Activated naive CD8-positive, alpha-beta T cell treated with anti-CD3 and anti-CD28 coated beads for 36 hours (primary cell): ENCODE measurements at regions not wholly inside any gene's neighbourhood (a gene's known extent, or its start where the extent isn't known, plus 50 kb on each side); places are given as distances from the start of the nearest gene placed in this dataset.
"Not testable (repeated sequence)": the region's sequence is repeated elsewhere in the genome, so short reads cannot be mapped to it uniquely, and the experiment has no call there.

ENCODE experiments used
- DNase-seq: peaks from one replicate; pipeline ENCODE4 v3.0.0; 2021
- H3K27ac Mint-ChIP-seq: one replicate; pipeline ENCODE4 v1.8.0; 2022; ENCODE audit warnings: mild to moderate bottlenecking, moderate library complexity, mixed read lengths
- H3K27me3 Mint-ChIP-seq: one replicate; pipeline ENCODE4 v1.8.0; 2022; ENCODE audit warnings: mild to moderate bottlenecking, mixed read lengths
- H3K36me3 Mint-ChIP-seq: one replicate; pipeline ENCODE4 v1.8.0; 2021; ENCODE audit warnings: mild to moderate bottlenecking, mixed read lengths
- H3K4me1 Mint-ChIP-seq: one replicate; pipeline ENCODE4 v1.8.0; 2021; ENCODE audit warnings: mixed read lengths
- H3K4me3 Mint-ChIP-seq: one replicate; pipeline ENCODE4 v1.8.0; 2022; ENCODE audit warnings: mild to moderate bottlenecking, moderate library complexity, mixed read lengths
- H3K9me3 Mint-ChIP-seq: one replicate; pipeline ENCODE4 v1.8.0; 2022; ENCODE audit warnings: mixed read lengths

- no peaks in the 10 kb centered on the region for H3K36me3 Mint-ChIP-seq
- H3K27ac Mint-ChIP-seq = no peak overlapping the region
- H3K4me3 Mint-ChIP-seq = no peak overlapping the region
- no peaks in the 10 kb centered on the region for H3K9me3 Mint-ChIP-seq
- H3K27me3 Mint-ChIP-seq = peaks cover 10% of the 10 kb centered on the region
- DNase-seq = no peak
- H3K4me1 Mint-ChIP-seq = no peaks in the 10 kb centered on the region
These were observed 150.8 kb upstream of the C11orf58 start for GRCh38 chr11:16587670-16588069.

DNA sequence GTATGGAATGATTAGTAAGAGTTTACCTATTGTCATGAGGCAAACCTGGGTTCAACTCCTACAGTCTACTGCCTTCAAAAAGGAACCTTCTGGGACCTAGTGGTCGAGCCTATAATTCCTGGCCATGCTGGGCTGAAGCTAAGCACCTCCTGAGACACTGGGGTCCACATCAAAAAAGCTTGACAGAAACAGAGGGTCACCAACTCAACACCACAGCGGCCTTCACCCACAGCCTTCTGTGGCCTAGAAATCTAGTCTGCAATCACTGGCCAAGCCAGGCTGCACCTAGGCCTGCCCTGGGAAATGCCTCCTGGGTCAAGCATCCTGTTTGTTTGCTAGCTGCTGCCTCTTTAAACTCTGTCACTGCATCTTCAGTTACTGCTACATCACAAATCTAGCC is 153.9 kb upstream of the C11orf58 start:
- Mint-ChIP-seq H3K27me3 (peaks cover 13% of the 10 kb centered on the region), H3K4me3 (no peak overlapping the region), H3K9me3 (no peaks in the 10 kb centered on the region), H3K36me3 (no peaks in the 10 kb centered on the region), H3K27ac (no peak overlapping the region), H3K4me1 (no peaks in the 10 kb centered on the region)
- DNase-seq = no peak

DNA sequence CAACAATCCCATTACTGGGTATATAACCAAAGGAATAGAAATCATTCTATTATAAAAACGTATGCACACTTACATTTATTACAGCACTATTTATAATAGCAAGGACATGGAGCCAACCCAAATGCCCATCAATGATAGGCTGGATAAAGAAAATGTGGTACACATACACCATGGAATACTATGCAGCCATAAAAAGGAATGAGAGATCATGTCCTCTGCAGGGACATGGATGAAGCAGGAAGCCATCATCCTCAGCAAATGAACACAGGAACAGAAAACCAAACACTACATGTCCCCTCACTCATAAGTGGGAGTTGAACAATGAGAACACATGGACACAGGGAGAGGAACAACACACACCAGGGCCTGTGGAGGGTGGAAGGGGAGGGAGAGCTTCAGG is 157.4 kb upstream of the C11orf58 start:
- H3K27me3 Mint-ChIP-seq, DNase-seq, H3K4me1 Mint-ChIP-seq, H3K27ac Mint-ChIP-seq, H3K9me3 Mint-ChIP-seq, H3K36me3 Mint-ChIP-seq, H3K4me3 Mint-ChIP-seq: not testable (repeated sequence)

DNA sequence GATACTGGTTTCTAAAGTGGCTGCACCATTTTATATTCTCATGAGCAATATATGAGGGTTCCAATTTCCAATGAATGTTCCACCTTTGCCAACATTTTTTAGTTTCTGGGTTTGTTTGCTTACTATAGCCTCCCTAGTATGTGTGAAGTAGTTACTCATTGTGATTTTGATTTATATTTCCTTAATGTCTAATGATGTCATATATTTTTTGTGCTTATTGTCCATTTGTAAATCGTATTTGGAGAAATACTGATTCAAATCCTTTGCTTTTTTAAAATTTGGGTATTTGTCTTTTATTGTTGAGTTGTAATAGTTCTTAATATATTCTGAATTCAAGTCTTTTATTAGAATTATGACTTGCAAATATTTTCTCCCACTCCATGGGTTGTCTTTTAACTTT is 161.0 kb upstream of the C11orf58 start:
- H3K27ac Mint-ChIP-seq = no peak overlapping the region
- no peaks in the 10 kb centered on the region for H3K36me3 Mint-ChIP-seq
- no peak overlapping the region for H3K4me3 Mint-ChIP-seq
- peaks cover 6% of the 10 kb centered on the region for H3K27me3 Mint-ChIP-seq
- peaks cover 3% of the 10 kb centered on the region for H3K9me3 Mint-ChIP-seq
- no peaks in the 10 kb centered on the region for H3K4me1 Mint-ChIP-seq
- no peak for DNase-seq

GRCh38 chr11:16574889-16575288 is 163.6 kb upstream of the C11orf58 start:
- H3K27ac Mint-ChIP-seq, H3K4me3 Mint-ChIP-seq, H3K9me3 Mint-ChIP-seq, H3K36me3 Mint-ChIP-seq, H3K4me1 Mint-ChIP-seq, H3K27me3 Mint-ChIP-seq, DNase-seq: not testable (repeated sequence)

- H3K4me1 Mint-ChIP-seq = no peaks in the 10 kb centered on the region
- peaks cover 3% of the 10 kb centered on the region for H3K9me3 Mint-ChIP-seq
- peaks cover 3% of the 10 kb centered on the region for H3K27me3 Mint-ChIP-seq
- no peak overlapping the region for H3K4me3 Mint-ChIP-seq
- no peak overlapping the region for H3K27ac Mint-ChIP-seq
- DNase-seq = no peak
- no peaks in the 10 kb centered on the region for H3K36me3 Mint-ChIP-seq
These were observed 165.5 kb upstream of the C11orf58 start for GRCh38 chr11:16572945-16573344.

GRCh38 chr11:16561150-16561549 is 177.3 kb upstream of the C11orf58 start:
- no peaks in the 10 kb centered on the region for H3K9me3 Mint-ChIP-seq
- no peak overlapping the region for H3K4me3 Mint-ChIP-seq
- peaks cover 11% of the 10 kb centered on the region for H3K27me3 Mint-ChIP-seq
- no peak for DNase-seq
- H3K36me3 Mint-ChIP-seq = no peaks in the 10 kb centered on the region
- H3K4me1 Mint-ChIP-seq = no peaks in the 10 kb centered on the region
- H3K27ac Mint-ChIP-seq = no peak overlapping the region

DNA sequence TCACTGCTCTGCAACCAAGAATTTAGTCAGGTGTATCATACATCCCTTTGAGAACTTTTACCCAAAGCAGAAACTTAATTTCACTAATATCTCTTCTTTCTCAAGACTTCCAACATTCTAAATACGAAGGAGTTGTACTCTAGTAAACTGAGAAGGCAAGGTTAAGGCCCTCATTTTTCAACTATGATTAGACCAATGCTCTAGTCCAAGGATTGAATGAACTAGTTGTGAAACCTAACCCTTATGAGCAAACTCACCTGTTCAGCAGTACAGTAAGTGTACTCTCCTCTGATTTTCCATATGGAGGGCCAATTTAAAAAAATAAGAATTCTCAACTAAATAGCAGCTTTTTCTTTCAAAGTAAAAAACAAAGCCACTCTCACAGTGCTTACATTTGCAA is 180.0 kb upstream of the C11orf58 start:
- no peak overlapping the region for H3K27ac Mint-ChIP-seq
- H3K4me3 Mint-ChIP-seq = no peak overlapping the region
- peaks cover 11% of the 10 kb centered on the region for H3K27me3 Mint-ChIP-seq
- no peak for DNase-seq
- no peaks in the 10 kb centered on the region for H3K36me3 Mint-ChIP-seq
- no peaks in the 10 kb centered on the region for H3K9me3 Mint-ChIP-seq
- no peaks in the 10 kb centered on the region for H3K4me1 Mint-ChIP-seq

DNA sequence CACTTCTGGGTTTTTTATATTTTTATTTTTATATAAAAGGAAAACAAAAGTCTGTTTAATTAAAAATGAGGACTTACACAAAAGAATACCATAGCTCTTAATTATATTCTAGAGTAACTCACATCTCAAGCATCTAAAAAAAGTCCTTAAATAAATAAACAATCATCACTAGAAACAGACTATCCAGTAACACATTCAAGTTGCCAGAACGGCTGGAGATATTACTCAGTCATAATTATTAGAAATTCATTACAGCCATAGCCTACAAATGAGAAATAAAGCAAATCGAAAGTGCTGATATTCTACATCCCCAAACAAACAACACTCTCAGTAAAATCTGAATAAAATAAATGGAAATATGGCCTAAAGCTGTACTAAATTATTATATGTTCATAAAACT is 182.5 kb upstream of the C11orf58 start:
- Mint-ChIP-seq H3K27ac (no peak overlapping the region), H3K36me3 (no peaks in the 10 kb centered on the region), H3K4me3 (no peak overlapping the region), H3K4me1 (no peaks in the 10 kb centered on the region), H3K27me3 (peaks cover 5% of the 10 kb centered on the region), H3K9me3 (no peaks in the 10 kb centered on the region)
- no peak for DNase-seq

DNA sequence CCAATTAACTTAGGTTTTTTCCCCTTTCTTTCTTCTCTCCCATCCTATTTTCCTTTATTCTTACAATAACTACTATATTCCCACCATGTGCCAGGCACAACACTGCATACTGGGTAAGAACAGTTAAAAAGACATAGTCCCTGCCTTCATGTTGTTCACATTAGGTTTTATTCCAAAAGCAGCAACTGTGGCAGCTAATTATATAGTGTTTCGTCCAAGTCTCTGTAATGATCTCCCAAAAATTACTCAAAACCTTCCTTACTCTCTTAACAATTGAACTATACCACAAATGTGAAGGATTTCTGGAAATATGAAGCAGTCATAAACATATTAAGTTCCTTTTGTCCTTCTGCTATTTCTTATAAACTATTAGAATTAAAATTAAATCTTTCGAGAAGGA is 184.1 kb upstream of the C11orf58 start:
- Mint-ChIP-seq H3K4me3 (no peak overlapping the region), H3K27ac (no peak overlapping the region), H3K36me3 (no peaks in the 10 kb centered on the region), H3K27me3 (peaks cover 5% of the 10 kb centered on the region), H3K9me3 (peaks cover 3% of the 10 kb centered on the region), H3K4me1 (no peaks in the 10 kb centered on the region)
- no peak for DNase-seq

GRCh38 chr11:16547879-16548278 is 190.6 kb upstream of the C11orf58 start:
- no peak for DNase-seq
- no peak overlapping the region for H3K4me3 Mint-ChIP-seq
- H3K27me3 Mint-ChIP-seq = no peaks in the 10 kb centered on the region
- H3K4me1 Mint-ChIP-seq = no peaks in the 10 kb centered on the region
- H3K27ac Mint-ChIP-seq = no peak overlapping the region
- H3K9me3 Mint-ChIP-seq = peaks cover 10% of the 10 kb centered on the region
- H3K36me3 Mint-ChIP-seq = no peaks in the 10 kb centered on the region

DNA sequence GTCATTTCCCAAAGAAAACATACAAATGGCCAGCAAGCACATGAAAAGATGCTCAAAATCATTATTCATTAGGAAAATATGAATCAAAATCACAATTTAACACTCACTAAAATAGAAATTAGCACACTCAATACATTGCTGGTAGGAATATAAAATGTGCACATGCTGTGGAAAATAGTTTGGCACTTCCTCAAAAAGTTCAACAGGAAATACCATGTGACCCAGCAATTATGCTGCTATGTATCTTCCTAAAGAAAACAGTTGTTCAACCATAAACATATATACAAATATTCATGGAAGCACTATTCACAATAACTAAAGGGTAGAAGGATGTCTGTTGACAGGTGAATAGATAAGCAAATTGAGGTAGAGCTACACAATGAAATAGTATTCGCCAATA is 187.3 kb upstream of the SOX6 start:
- H3K27me3 Mint-ChIP-seq = no peaks in the 10 kb centered on the region
- H3K4me3 Mint-ChIP-seq = no peak overlapping the region
- no peaks in the 10 kb centered on the region for H3K36me3 Mint-ChIP-seq
- DNase-seq = no peak
- H3K4me1 Mint-ChIP-seq = no peaks in the 10 kb centered on the region
- peaks cover 9% of the 10 kb centered on the region for H3K9me3 Mint-ChIP-seq
- H3K27ac Mint-ChIP-seq = no peak overlapping the region

DNA sequence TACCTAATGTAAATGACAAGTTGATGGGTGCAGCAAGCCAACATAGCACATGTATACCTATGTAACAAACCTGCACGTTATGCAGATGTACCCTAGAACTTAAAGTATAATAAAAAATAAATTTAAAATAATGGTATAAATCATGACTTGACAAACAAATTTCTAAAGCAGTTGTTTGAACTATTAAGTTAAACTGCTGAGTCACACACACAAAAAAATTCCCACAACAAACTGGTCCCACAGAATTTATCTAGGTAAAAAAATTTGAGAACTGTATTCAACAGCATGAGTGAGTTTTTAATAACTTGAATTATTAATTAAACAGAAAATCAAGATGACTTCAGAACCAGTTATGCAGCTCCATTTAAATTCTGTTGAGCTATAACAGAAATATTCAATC is 186.0 kb upstream of the SOX6 start:
- H3K9me3 Mint-ChIP-seq = peaks cover 6% of the 10 kb centered on the region

DNA sequence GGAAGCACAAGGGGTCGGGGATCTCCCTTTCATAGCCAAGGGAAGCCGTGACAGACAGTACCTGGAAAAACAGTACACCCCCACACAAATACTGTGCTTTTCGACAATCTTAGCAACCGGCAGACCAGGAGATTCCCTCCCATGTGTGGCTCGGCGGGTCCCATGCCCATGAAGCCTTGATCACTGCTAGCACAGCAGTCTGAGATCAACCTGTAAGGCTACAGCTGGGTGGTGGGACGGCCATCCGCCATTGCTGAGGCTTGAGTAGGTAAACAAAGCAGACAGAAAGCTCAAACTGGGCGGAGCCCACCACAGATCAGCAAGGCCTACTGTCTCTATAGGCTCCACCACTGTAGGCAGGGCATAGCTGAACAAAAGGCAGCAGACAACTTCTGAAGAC is 180.2 kb upstream of the SOX6 start:
- Mint-ChIP-seq H3K27me3 (no peaks in the 10 kb centered on the region), H3K4me1 (no peaks in the 10 kb centered on the region), H3K9me3 (peaks cover 3% of the 10 kb centered on the region), H3K27ac (no peak overlapping the region), H3K36me3 (no peaks in the 10 kb centered on the region), H3K4me3 (no peak overlapping the region)
- DNase-seq = no peak

More for the DNA sequence above, 186.0 kb upstream of the SOX6 start:
- H3K27ac Mint-ChIP-seq = no peak overlapping the region
- H3K27me3 Mint-ChIP-seq = no peaks in the 10 kb centered on the region
- no peaks in the 10 kb centered on the region for H3K4me1 Mint-ChIP-seq
- no peak overlapping the region for H3K4me3 Mint-ChIP-seq
- no peaks in the 10 kb centered on the region for H3K36me3 Mint-ChIP-seq
- no peak for DNase-seq

- no peaks in the 10 kb centered on the region for H3K27me3 Mint-ChIP-seq
- no peak for DNase-seq
- no peaks in the 10 kb centered on the region for H3K36me3 Mint-ChIP-seq
- no peak overlapping the region for H3K27ac Mint-ChIP-seq
- H3K9me3 Mint-ChIP-seq = no peaks in the 10 kb centered on the region
- no peak overlapping the region for H3K4me3 Mint-ChIP-seq
- H3K4me1 Mint-ChIP-seq = no peaks in the 10 kb centered on the region
These were observed 172.3 kb upstream of the SOX6 start for GRCh38 chr11:16528639-16529038.

DNA sequence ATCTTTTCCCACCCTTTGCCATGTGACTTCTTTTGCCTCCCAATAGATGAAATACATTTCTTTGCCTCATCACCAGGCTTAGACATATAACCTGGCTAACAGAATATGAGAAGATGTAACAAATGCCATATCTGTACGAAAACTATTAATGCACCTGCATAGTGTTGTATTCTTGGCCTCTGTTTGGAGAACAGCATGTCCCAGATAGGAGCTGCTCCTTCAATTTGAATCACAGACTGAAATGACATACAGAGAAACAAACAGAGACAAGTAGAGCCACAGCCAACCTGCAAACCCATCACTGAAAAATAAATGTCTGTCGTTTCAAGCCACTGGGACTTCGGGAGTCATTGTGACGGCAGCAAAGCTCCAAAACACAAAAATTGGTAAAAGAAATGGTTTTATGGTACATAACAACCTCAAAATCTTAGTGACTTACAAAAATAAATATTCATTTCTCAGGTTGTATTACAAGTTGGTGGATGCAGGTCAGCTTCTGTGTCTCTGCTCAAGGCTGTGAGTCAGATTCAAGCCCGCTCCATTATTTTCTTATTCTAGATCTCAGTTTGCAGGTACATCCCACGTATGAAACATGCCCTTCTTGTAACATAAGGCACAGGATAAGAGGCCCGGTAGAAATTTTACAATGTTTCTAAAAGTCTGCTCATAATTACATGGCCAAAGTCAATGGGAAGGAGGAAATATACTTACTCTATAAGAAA is 171.3 kb upstream of the SOX6 start:
- no peaks in the 10 kb centered on the region for H3K9me3 Mint-ChIP-seq
- no peaks in the 10 kb centered on the region for H3K36me3 Mint-ChIP-seq
- H3K27ac Mint-ChIP-seq = no peak overlapping the region
- no peaks in the 10 kb centered on the region for H3K4me1 Mint-ChIP-seq
- DNase-seq = no peak
- no peaks in the 10 kb centered on the region for H3K27me3 Mint-ChIP-seq
- no peak overlapping the region for H3K4me3 Mint-ChIP-seq
